Endothelial cell (in vitro differentiated cells): ENCODE measurements at regions not wholly inside any gene's neighbourhood (a gene's known extent, or its start where the extent isn't known, plus 50 kb on each side); places are given as distances from the start of the nearest gene placed in this dataset.
"Not testable (repeated sequence)": the region's sequence is repeated elsewhere in the genome, so short reads cannot be mapped to it uniquely, and the experiment has no call there.

Source experiments
- DNase-seq: peaks from one replicate; pipeline ENCODE4 v3.0.0; 2021; ENCODE audit warnings: low spot score
- H3K27ac Mint-ChIP-seq: one replicate; pipeline ENCODE4 v1.8.0; 2021; ENCODE audit warnings: mixed read lengths, inconsistent platforms; ENCODE audit not compliant: unreplicated experiment
- H3K27me3 Mint-ChIP-seq: one replicate; pipeline ENCODE4 v1.8.0; 2021; ENCODE audit warnings: mild to moderate bottlenecking, moderate library complexity, mixed read lengths, inconsistent platforms; ENCODE audit not compliant: unreplicated experiment
- H3K36me3 Mint-ChIP-seq: one replicate; pipeline ENCODE4 v1.8.0; 2021; ENCODE audit warnings: mild to moderate bottlenecking, low read depth, mixed read lengths, inconsistent platforms; ENCODE audit not compliant: unreplicated experiment
- H3K4me1 Mint-ChIP-seq: one replicate; pipeline ENCODE4 v1.8.0; 2021; ENCODE audit warnings: mild to moderate bottlenecking, mixed read lengths, inconsistent platforms; ENCODE audit not compliant: unreplicated experiment
- H3K4me3 Mint-ChIP-seq: one replicate; pipeline ENCODE4 v1.8.0; 2021; ENCODE audit warnings: mild to moderate bottlenecking, mixed read lengths, inconsistent platforms; ENCODE audit not compliant: unreplicated experiment
- H3K9me3 Mint-ChIP-seq: one replicate; pipeline ENCODE4 v1.8.0; 2021; ENCODE audit warnings: mixed read lengths, inconsistent platforms; ENCODE audit not compliant: unreplicated experiment
- CTCF ChIP-seq: fragments of 200-600 bp; sonication (generic); IDR thresholded peaks from one replicate; pipeline ENCODE4 v1.5.0; 2021; ENCODE audit warnings: antibody characterized with exemption; ENCODE audit not compliant: unreplicated experiment

GRCh38 chr17:21781666-21782024 lies 89.3 kb downstream of the KCNJ18 start:
- H3K27ac Mint-ChIP-seq, H3K27me3 Mint-ChIP-seq, H3K36me3 Mint-ChIP-seq, H3K4me3 Mint-ChIP-seq, DNase-seq, H3K4me1 Mint-ChIP-seq: not testable (repeated sequence)
- H3K9me3 Mint-ChIP-seq: peaks cover 20% of the 10 kb centered on the region

GRCh38 chr17:21782107-21782506 lies 89.8 kb downstream of the KCNJ18 start:
- not testable (repeated sequence) for H3K4me1 Mint-ChIP-seq, H3K27me3 Mint-ChIP-seq, H3K4me3 Mint-ChIP-seq, H3K27ac Mint-ChIP-seq, H3K36me3 Mint-ChIP-seq, DNase-seq
- peaks cover 16% of the 10 kb centered on the region for H3K9me3 Mint-ChIP-seq

DNA sequence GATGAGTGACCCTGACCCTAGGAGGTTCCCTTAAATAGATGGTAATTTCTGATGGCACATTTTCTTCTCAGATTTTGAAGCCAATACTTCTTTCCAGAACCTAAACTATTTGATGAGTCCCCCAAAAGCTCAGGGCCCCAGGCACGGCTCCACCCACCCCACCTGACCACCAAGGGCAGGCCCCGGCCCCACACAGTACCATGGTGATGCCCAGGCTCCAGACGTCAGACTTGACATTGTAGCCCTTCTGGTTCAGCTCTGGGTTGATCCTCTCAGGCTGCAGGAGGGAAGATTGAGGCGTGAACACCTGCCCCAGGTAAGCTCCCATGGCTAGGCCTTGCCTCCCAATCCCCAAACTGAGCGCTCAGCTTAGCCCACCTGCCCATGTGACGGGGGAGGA lies 90.3 kb downstream of the KCNJ18 start:
- H3K27me3 Mint-ChIP-seq, H3K4me1 Mint-ChIP-seq, H3K27ac Mint-ChIP-seq, H3K4me3 Mint-ChIP-seq, DNase-seq, H3K36me3 Mint-ChIP-seq: not testable (repeated sequence)
- peaks cover 11% of the 10 kb centered on the region for H3K9me3 Mint-ChIP-seq

DNA sequence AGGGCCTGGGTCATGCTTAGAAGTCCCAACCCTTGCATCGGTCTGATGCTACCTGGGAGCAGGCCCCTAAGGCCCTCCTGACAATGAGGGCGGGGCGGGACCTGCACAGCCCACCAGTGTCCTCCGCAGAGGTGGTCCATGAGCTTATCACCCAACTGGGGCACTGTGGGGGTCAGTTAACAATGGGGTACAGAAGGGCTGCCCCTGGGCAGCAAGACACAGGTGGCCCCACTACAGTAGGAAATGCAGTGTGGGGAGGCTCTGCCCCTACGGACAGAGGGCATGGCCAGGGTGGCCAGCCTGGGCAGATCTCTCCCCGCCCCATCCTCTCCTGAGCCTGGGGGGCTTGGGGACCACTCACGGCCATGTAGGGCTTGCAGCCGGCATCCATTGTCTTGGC lies 90.7 kb downstream of the KCNJ18 start:
- not testable (repeated sequence) for H3K4me3 Mint-ChIP-seq, H3K4me1 Mint-ChIP-seq, H3K36me3 Mint-ChIP-seq, H3K27ac Mint-ChIP-seq, H3K9me3 Mint-ChIP-seq, H3K27me3 Mint-ChIP-seq, DNase-seq

- H3K27ac Mint-ChIP-seq, H3K4me1 Mint-ChIP-seq, H3K27me3 Mint-ChIP-seq, H3K36me3 Mint-ChIP-seq, DNase-seq, H3K4me3 Mint-ChIP-seq: not testable (repeated sequence)
- H3K9me3 Mint-ChIP-seq: peaks cover 27% of the 10 kb centered on the region
Observed at GRCh38 chr17:21814272-21814671, 121.9 kb downstream of the KCNJ18 start.

- Mint-ChIP-seq H3K9me3 (peaks cover 27% of the 10 kb centered on the region), H3K27ac (no peak overlapping the region), H3K4me3 (no peak overlapping the region), H3K27me3 (peaks cover 5% of the 10 kb centered on the region), H3K4me1 (no peaks in the 10 kb centered on the region), H3K36me3 (peaks cover 9% of the 10 kb centered on the region)
- DNase-seq: no peak
- no peak for TF ChIP-seq CTCF
Observed at GRCh38 chr17:21814776-21815175, 122.5 kb downstream of the KCNJ18 start.

DNA sequence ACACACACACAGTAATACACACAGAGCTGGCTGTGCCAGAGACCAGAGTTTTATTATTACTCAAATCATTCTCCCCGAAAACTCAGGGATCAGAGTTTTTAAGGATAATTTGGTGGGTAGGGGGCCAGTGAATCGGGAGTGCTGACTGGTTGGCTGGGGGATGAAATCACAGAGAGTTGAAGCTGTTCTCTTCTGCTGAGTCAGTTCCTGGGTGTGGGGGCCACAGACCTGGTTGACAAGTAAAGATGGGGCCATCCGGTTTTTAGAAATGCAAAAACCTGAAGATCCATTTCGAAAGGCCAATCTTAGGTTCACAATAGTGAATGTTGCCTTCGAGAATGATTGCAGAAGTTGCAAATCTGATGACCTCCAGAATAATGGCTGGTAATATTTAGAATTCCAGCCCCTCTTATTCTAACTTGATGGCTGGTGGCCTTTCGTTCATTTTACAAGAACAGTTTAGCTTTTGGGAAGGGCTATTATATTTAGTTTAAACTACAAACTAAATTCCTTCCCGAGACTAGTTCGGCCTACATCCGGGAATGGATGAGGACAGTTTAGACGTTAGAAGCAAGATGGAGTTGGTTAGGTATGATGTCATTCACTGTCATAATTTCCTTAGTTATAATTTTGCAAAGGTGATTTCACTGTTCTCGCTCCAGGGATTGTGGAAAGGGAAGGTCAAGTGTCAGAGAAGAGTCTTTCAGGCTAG lies 123.2 kb downstream of the KCNJ18 start:
- H3K27ac Mint-ChIP-seq: no peak overlapping the region
- H3K4me3 Mint-ChIP-seq: no peak overlapping the region
- H3K27me3 Mint-ChIP-seq: peaks cover 5% of the 10 kb centered on the region
- H3K36me3 Mint-ChIP-seq: peaks cover 9% of the 10 kb centered on the region
- no peak for TF ChIP-seq CTCF
- H3K4me1 Mint-ChIP-seq: no peaks in the 10 kb centered on the region
- no peak for DNase-seq
- H3K9me3 Mint-ChIP-seq: peaks cover 27% of the 10 kb centered on the region
